Dedifferentiated amniotic fluid mesenchymal stem cell (primary cell): ENCODE measurements at regions not wholly inside any gene's neighbourhood (a gene's known extent, or its start where the extent isn't known, plus 50 kb on each side); places are given as distances from the start of the nearest gene placed in this dataset.
"Not testable (repeated sequence)": the region's sequence is repeated elsewhere in the genome, so short reads cannot be mapped to it uniquely, and the experiment has no call there.

ENCODE experiments used
- DNase-seq: peaks from one replicate; pipeline ENCODE4 v3.0.0-alpha.2; 2016; ENCODE audit errors: extremely low spot score

DNA sequence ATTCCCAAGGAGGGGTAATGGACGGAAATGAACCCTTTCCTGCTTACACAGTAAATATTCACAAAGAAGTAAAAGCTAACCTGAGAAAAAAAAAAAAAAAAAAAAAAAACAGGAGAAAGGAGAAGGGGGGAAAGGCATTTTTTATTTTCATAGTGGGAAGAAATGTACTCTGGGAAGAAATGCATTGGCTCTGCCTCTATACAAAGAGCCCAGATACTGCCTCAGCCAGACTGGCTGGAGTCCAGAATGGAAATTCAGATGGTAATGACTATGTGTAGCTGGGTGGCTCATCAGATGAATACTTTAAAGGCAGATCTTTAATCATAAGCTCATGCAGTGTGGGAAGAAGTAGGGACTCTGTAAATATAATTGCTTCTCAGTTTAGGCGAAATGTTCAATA lies 124.9 kb upstream of the ZNF608 start:
- DNase-seq, result no peak

GRCh38 chr5:124872086-124872485 lies 125.6 kb upstream of the ZNF608 start:
- DNase-seq, result no peak

- no peak for DNase-seq
These were observed 126.2 kb upstream of the ZNF608 start for GRCh38 chr5:124872615-124873014.

DNA sequence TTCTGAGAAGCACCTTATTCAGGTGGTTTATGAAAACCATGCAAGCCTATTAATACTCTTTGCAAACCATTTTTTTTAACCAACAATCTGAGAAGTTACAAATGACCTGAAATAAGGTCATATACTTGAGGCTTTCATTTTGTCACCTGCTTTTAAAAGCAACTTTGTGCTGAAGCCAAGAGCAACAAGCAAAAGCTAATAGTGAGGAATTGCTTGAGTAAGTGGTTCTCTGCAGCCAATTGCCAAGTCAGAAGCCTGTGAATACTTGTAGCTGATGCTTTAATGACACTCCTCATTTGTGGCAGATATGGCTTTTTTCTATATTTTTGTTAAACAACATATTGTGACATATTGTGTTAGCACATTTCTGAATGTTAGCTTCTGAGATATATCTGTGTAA lies 126.7 kb upstream of the ZNF608 start:
- no peak for DNase-seq

- DNase-seq, result no peak
These were observed 127.3 kb upstream of the ZNF608 start for GRCh38 chr5:124873713-124874112.

- no peak for DNase-seq
These were observed 130.1 kb upstream of the ZNF608 start for GRCh38 chr5:124876566-124876965.

DNA sequence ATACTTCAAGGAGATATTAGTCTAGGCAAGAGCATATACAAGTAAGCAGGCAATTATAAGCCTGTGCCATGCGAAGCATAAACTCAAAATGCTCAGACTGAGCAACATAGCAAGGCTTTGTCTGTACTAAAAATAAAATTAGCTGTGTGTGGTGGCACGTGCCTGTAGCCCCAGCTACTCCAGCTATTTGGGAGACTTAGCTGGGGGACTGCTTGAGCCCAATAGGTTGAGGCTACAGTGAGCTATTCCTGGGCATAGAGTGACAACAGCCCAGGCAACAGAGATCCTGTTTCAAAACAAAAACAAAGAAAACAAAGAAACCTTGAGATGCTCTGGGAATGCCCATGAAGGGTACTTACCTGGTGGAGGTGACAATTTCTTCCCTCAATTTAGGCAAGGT lies 130.5 kb upstream of the ZNF608 start:
- DNase-seq, result no peak

- no peak for DNase-seq
These were observed 131.2 kb upstream of the ZNF608 start for GRCh38 chr5:124877501-124878146.

DNA sequence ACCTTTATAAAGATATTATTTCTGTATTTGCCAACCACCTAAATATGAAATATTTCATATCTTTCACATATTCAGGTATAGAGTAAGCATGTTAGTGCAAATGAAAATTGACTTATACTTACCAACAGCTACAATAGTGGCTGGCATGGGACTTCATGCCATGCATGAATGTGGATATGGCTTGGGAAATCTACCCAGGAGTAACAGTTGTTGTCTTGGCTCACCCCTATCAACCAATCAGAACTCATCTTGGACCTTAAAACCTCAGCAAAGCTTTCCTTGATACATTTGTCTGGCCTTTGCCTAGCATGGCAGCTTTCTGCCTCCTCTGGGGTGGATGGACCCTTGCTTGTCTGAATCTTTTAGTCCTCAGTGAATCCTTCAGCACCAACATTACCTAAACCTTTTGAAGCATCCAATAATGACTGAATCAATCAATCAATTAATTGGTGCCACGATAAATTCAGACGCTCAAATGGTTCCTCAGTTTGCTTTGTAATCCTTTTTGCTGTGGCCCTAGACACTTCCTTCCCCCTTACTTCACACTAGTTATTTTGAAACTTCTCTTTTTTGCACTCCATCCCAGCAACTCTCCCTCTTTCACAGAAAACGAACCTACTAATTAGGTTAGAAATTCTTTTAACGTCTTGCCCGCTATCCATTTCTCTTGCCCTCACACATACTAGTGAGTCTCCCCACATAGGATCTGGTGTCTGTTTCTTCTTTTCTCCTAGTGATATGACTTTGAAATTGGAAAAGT lies 132.3 kb upstream of the ZNF608 start:
- no peak for DNase-seq

DNA sequence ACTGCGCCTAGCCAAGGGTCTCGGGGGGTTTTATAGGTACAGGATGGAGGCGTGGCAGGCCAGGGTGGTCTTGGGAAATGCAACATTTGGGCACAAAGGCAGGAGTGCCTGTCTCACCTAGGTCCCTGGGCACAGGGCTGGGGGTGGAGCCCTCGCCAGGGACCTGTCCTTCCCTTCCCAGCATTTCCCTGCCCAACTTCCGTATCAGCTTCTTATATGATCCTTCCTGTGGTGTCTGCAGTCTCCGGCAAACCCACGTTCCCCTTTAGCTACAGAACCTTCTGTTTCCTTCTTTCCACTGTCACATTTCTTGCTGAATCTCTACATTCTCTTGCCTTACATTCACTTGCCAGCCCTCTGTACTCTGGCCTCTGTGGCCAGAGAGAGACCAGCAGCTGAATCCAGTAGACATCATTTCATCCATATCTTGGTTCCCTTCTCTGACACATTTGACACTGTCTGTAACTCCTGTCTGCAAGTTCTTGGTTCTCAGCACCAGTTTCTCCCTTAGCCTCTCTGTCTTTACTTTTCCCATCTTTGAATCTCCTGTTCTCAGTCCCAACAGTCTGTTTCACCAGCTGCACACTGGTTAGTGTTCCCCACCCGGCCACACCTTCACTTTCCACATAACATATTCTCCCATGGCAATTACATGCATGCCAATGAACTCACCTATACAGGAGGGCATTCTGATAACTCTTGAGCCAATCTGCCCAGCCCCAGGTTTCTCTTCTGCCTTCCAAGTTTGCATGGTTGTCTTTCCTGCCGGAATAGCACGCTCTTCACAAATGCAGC lies 134.7 kb upstream of the ZNF608 start:
- DNase-seq, result no peak

GRCh38 chr5:124883681-124884080 lies 137.2 kb upstream of the ZNF608 start:
- no peak for DNase-seq

- DNase-seq, result no peak
These were observed 137.7 kb upstream of the ZNF608 start for GRCh38 chr5:124884114-124884513.

DNA sequence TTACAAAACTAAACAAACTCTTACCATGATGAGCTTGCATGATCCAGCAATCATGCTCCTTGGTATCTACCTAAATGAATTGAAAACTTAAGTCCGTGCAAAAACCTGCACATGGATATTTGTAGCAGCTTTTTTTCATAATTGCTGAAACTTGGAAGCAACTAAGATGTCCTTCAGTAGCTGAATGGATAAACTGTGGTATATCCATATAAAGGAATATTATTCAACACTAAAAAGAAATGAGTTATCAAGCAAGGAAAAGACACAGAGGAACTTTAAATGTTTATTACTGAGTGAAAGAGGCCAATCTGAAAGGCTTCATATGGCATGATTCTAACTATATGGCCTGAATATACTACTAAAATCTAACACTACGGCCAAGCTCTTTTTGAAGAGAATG lies 139.1 kb upstream of the ZNF608 start:
- DNase-seq, result no peak

DNA sequence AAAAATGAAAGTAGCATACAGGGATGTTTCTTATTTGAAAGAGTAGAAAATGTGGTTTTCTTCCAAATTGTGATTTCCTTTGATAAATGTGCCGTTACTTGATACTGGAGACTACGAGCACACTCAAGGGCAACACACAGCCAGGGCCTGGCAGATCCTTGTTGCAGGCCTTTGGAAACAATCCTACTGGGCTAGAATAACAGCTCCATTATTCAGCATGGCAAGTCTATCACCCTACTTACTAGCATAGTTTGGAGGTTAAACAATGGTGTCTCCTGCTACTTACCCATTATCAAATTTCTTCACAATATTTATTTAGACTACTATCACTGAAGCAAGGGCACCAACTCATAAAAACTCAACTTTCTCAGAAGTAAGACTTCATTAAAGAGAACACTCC lies 140.8 kb upstream of the ZNF608 start:
- DNase-seq, result no peak

- DNase-seq, result no peak
These were observed 141.6 kb upstream of the ZNF608 start for GRCh38 chr5:124888050-124888506.

GRCh38 chr5:124888622-124889485 lies 142.4 kb upstream of the ZNF608 start:
- DNase-seq, result no peak

DNA sequence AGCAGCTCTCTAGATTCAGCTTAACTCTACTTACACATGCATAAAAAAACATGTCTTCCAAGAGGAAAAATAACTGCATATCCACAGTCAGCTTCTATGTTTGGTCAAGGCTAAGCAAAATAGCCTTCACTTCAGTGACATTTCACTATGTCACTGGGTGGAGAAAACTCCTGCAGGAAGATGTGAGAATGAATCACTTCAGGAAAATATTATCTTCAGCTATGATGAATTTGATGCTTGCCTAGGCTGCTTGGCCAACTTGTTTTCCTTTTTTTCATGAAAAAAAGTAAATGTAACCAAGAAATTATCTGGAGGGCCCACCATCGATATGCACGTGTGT lies 143.0 kb upstream of the ZNF608 start:
- no peak for DNase-seq

DNA sequence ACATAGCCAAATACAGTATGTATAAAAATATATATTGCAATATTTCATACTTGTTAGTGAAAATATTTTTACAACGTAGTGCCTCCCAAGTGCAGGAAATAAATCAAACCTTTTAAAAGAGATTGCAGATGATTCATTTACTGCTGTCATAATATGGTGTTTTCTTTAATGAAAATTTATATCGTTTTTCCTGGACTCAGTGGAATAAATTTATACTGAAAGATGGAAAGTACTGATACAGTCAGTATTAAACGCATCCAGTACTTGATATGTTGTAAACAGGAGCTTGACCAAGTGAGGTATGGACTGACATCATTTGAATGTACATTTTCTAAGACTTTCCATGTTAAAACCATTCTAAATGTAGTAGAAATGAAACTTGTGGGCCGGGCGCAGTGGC lies 143.4 kb upstream of the ZNF608 start:
- DNase-seq, result no peak

DNA sequence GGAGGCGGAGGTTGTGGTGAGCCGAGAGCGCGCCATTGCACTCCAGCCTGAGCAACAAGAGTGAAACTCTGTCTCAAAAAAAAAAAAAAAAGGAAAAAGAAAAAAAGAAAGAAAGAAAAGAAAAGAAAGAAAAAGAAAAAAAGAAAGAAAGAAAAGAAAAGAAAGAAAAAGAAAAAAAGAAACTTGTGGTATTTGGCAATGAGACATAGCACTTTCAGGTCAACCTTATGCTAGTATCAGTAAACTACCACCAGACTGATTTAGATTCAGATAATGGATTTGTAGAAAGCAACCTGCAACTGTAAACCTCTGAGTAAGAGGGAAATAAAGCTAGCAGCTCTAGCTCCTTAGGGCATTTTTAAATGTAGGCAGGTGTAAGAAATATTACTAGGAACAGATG lies 144.0 kb upstream of the ZNF608 start:
- not testable (repeated sequence) for DNase-seq

DNA sequence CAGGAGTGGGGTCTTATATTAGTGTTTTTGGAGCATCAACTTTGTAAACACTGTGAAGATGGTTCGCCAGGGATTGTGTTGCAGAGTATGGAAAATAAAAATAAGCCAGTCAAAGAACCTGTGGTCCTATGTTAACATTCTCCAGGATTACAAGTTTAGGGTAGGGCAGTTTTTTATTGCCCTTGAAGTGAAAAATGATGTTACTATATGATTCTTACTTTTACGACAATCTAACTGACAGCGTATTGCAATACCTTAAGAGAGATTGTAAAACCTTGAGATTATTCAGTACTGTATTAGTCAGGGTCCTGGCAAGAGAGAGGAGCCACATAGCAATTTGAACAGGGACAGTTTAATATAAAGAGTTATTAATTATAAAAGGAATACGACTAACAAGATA lies 144.7 kb upstream of the ZNF608 start:
- no peak for DNase-seq

DNA sequence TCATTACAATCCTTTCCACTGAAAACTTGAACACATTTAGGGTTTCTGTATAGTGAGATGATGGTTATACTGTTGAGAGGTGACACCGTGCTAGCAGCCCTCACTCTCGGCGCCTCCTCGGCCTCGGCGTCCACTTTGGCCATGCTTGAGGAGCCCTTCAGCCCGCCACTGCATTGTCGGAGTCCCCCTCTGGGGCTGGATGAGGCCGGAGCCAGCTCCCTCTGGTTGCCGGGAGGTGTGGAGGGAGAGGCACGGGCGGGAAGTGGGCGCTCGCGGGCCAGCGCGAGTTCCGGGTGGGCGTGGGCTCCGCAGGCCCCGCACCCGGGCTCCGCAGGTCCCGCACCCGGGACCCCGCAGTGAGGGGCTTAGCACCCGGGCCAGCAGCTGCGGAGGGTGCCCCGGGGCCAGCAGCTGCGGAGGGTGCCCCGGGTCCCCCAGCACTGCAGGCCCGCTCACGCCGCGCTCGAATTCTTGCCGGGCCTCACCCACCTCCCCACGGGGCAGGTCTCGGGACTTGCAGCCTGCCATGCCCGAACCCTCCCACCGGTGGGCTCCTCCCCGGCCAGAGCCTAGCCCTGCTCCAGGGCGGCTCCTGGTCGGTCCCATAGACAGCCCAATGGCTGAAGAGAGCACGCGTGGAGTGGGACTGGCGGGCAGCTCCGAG lies 145.9 kb upstream of the ZNF608 start:
- DNase-seq, result no peak
